ENCODE measurements at regions not wholly inside any gene's neighbourhood (a gene's known extent, or its start where the extent isn't known, plus 50 kb on each side); places are given as distances from the start of the nearest gene placed in this dataset.

DNA sequence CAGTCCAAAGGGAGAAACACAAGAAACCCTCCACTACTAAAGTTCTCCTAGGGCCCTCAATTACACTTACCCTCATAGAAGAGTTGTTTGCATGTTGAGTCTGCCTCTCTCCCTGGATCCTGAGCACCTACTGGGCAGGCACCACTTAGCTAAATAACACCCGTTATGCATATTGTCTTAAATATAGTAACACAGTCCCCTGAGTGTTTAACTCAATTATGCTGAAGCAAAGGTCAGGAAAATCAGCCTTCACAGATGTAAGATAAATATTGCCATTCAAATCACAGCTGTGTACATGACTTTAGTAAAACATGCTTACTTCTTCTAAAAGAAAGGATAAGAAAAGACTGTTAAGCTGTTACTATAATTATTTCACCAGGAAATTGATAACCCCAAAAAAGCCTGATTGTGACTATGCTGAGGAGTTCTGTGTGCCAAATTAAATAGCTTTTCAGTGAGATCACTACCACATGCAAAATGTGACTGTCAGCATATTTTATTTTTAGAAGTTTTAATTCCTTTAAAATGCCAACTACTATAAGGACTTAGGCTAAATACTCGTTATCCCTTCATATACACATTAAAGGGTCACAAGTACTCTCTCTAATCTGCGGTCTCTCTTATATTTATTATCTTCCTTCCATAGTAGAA is 733.9 kb upstream of the PHF14 start:
- H3K4me3 ChIP-seq (ENCODE audit: low read depth, low read length), result no peak overlapping the region
- TF ChIP-seq, protein P1, sequence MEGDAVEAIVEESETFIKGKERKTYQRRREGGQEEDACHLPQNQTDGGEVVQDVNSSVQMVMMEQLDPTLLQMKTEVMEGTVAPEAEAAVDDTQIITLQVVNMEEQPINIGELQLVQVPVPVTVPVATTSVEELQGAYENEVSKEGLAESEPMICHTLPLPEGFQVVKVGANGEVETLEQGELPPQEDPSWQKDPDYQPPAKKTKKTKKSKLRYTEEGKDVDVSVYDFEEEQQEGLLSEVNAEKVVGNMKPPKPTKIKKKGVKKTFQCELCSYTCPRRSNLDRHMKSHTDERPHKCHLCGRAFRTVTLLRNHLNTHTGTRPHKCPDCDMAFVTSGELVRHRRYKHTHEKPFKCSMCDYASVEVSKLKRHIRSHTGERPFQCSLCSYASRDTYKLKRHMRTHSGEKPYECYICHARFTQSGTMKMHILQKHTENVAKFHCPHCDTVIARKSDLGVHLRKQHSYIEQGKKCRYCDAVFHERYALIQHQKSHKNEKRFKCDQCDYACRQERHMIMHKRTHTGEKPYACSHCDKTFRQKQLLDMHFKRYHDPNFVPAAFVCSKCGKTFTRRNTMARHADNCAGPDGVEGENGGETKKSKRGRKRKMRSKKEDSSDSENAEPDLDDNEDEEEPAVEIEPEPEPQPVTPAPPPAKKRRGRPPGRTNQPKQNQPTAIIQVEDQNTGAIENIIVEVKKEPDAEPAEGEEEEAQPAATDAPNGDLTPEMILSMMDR (IDR thresholded peaks at IDR 0.05; ENCODE audit: low read depth, low read length), result no peak

DNA sequence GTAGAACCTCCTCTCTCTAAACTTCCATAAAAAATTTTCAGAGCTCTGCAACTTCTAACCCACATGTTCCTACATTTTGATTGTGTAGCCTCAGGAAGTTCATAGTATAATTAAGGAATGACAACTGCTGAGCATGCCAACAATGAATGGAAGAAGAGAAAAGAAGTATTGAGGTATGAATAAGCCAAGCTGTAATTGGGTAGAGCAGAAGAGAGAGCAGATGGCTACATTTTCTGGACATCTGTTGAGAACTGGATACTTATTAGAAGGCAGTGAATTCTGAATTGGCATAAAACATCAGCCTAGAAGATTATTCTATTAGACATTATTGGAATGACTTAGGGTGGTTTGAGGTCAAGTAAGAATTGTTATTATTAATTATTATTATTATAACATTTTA is 728.3 kb upstream of the PHF14 start:
- TF ChIP-seq, protein P1 (IDR thresholded peaks at IDR 0.05; ENCODE audit: low read depth, low read length), result no peak
- H3K4me3 ChIP-seq (ENCODE audit: low read depth, low read length), result no peak overlapping the region

DNA sequence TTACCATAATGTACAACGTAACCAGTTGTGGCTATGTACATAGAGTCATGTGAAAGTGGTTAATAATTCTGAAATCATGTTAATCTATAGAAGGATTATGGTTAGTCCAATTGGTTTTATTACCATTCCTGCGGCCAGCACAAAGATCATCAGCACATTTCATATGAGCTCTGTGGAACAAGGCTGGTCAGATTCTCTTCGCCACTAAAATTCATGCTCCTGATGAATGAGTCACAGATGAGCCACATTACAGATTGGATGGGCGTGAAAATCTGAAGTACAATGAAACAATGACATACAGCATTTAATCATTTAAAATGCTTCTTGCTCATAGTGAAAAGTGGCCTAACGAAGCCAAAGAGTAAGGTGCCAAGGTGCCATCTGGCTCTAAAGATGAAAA is 716.2 kb upstream of the PHF14 start:
- TF ChIP-seq, protein P1 (IDR thresholded peaks at IDR 0.05; ENCODE audit: low read depth, low read length), result no peak
- H3K4me3 ChIP-seq (ENCODE audit: low read depth, low read length), result no peak overlapping the region

DNA sequence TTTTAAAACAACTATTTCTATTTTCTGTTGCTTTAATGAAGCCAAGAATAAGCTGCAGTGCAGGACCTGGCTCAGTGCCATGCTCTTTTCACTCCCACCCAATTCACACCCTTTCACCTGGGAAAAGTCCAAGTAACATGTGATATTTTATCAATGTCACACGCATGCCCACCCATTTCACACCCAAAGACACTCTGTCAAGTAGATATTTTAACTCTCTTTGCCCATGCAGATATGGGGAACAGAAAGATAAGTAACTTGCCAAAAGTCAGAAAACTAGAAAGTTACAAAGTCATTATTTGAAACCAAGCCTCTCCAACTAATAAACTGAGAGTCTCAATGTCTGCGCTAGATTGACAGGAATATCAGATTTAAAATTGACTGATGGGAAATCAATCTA is 706.7 kb upstream of the PHF14 start:
- TF ChIP-seq, protein P1 (IDR thresholded peaks at IDR 0.05; ENCODE audit: low read depth, low read length), result no peak
- no peak overlapping the region for H3K4me3 ChIP-seq (ENCODE audit: low read depth, low read length)

DNA sequence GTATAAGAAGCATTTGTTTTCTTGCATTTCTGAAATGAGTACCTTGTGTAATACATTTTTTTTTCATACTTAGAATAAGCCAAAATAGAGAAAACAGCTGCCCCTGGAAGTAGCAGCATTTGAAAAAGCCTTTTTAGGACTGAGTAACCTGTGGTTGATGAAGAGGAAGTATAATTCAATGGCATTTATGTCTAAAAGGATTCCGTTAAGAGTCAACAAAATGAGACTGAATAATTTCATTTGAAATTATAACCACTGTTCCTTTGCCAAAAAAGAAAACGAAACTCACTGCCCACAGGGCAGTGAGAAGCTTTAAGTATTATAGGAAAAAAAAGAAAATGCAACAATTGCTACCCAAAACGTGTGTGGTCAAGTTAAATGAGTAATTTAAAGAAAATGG is 705.6 kb upstream of the PHF14 start:
- TF ChIP-seq, protein P1 (IDR thresholded peaks at IDR 0.05; ENCODE audit: low read depth, low read length), result no peak
- H3K4me3 ChIP-seq (ENCODE audit: low read depth, low read length), result no peak overlapping the region

DNA sequence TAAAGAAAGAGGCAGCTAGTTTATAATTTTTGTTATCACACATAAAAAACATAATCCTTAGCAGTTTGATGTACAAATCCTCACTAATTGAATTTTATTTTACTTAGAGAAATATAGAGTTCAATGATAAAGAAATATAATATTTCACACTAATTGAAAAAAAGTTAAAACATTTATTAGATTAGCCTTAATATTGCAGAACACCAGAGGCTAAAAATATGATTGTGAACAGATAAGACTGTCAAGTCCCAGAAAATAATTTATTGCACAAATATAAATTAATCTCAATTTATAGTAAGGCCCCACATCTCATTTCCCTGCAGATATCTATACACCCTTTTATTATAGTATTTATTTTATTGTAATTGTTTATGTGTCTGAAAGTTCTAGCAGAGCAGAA is 690.8 kb upstream of the PHF14 start:
- TF ChIP-seq, protein P1 (IDR thresholded peaks at IDR 0.05; ENCODE audit: low read depth, low read length), result no peak
- no peak overlapping the region for H3K4me3 ChIP-seq (ENCODE audit: low read depth, low read length)

DNA sequence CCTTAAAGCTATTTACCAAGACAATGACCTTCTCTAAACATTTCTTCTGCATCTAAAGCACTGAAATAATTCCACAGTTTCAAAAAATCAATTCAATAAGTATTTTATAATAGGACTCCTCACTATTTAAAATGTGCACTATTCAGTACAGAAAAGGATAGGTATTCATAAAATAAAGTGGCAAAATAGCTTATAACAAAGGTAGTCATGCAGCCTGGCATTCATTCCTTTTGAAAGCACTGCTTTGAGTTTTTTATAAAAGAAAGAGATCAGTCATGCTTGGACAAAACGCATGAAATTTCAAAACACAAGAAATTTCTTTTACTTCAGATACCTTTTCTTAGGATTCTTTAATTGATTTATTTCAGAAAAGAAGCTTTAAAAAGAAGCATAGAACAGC is 689.7 kb upstream of the PHF14 start:
- no peak overlapping the region for H3K4me3 ChIP-seq (ENCODE audit: low read depth, low read length)
- TF ChIP-seq, protein P1 (IDR thresholded peaks at IDR 0.05; ENCODE audit: low read depth, low read length), result no peak
